ENCODE measurements at regions not wholly inside any gene's neighbourhood (a gene's known extent, or its start where the extent isn't known, plus 50 kb on each side); places are given as distances from the start of the nearest gene placed in this dataset.

DNA sequence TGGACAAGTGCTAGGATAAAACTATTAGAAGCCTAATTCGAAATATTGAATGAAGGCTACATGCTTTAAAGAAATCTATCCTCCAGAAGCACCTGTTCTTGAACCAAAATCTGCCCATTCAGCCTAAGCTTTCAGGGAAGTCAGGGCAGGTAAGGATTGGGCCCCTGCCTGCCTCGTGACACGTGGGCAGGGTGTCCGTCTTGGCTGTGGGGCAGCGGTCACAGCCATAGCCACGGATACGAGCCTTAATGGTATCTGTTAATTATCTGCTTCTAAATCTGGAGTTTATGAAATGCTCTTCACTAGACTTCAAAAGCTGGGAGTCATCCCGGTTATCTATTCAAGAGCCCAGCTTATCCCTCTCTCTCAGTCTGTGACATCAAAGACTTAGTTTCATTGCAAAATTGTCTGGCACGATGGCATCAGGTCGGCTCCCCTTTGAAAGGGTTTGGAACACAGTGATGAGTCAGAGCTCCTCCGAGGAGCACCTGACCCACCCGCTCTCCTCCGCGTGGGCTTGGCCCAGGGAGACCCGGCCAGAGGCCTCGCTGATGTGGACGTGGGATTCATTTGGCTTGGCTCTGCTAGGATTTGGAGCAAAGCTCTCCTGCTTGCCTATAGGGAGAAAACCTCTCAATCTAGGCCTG lies 135.9 kb downstream of the MACROH2A1 start:
- Histone ChIP-seq H2BK20ac (ENCODE audit: low read depth, low read length, poor library complexity, severe bottlenecking) (no peak overlapping the region), H3K23me2 (ENCODE audit: insufficient read length, low read depth, low read length, poor library complexity, severe bottlenecking) (no peaks in the 10 kb centered on the region), H3K23ac (ENCODE audit: insufficient read length, low read depth, low read length) (no peak overlapping the region), H3K4me1 (ENCODE audit: insufficient read depth, low read length) (no peaks in the 10 kb centered on the region), H3K27me3 (ENCODE audit: insufficient read depth, low read length) (no peaks in the 10 kb centered on the region), H3K79me1 (ENCODE audit: insufficient read depth, low read depth, low read length, poor library complexity, severe bottlenecking) (no peaks in the 10 kb centered on the region), H3T11ph (ENCODE audit: low read length) (no peak overlapping the region), H2AFZ (ENCODE audit: low read length) (no peak overlapping the region), H3K4me2 (ENCODE audit: insufficient read depth, insufficient read length, low read length) (no peak overlapping the region), H3K9ac (ENCODE audit: extremely low read depth, insufficient read length, low read length) (no peak overlapping the region), H2BK12ac (ENCODE audit: insufficient read length, low read depth, low read length) (no peak overlapping the region), H3K56ac (ENCODE audit: insufficient read length, low read depth, low read length) (no peak overlapping the region), H4K5ac (ENCODE audit: insufficient read length, low read depth, low read length) (no peak overlapping the region), H3K79me2 (ENCODE audit: insufficient read depth, low read length) (no peaks in the 10 kb centered on the region), H2BK5ac (ENCODE audit: insufficient read length, low read length) (no peak overlapping the region), H2AK5ac (ENCODE audit: insufficient read length, low read length) (no peak overlapping the region), H4K20me1 (ENCODE audit: control insufficient read depth, insufficient read depth, insufficient read length) (no peaks in the 10 kb centered on the region), H3K9me3 (ENCODE audit: control insufficient read depth, low read depth, low read length) (no peaks in the 10 kb centered on the region), H3K4ac (ENCODE audit: low read depth, low read length) (no peak overlapping the region), H3K18ac (ENCODE audit: insufficient read length, low read depth, low read length) (no peak overlapping the region), H4K8ac (replicated peaks; ENCODE audit: insufficient read length, low read depth, low read length) (no peak overlapping the region), H4K91ac (ENCODE audit: insufficient read length, low read depth, low read length) (no peak overlapping the region), H3K14ac (ENCODE audit: insufficient read depth, low read length) (no peak overlapping the region), H3K27ac (ENCODE audit: insufficient read length, low read depth, low read length) (no peak overlapping the region), H2BK15ac (ENCODE audit: low read depth, low read length) (peak overlapping the region; percentile 44; the same call in 1 of the 2 replicates), H2BK120ac (ENCODE audit: low read depth, low read length, poor library complexity, severe bottlenecking) (no peak overlapping the region)
- no peak overlapping the region for H3K4me3 Mint-ChIP-seq
- no peaks in the 10 kb centered on the region for H3K4me1 Mint-ChIP-seq
- no peak overlapping the region for H3K27ac Mint-ChIP-seq
- no peak for DNase-seq
- H3K27me3 Mint-ChIP-seq (ENCODE audit: low read depth): peaks cover 8% of the 10 kb centered on the region
- peaks cover 0 to 5% (median 0%) of the 10 kb centered on the region in 3 experiments; a peak in 2 of 7 replicates for H3K36me3 Mint-ChIP-seq (ENCODE audit: insufficient read depth in 1 of 3, low read depth in 3 of 3)
- TF ChIP-seq, protein P1, sequence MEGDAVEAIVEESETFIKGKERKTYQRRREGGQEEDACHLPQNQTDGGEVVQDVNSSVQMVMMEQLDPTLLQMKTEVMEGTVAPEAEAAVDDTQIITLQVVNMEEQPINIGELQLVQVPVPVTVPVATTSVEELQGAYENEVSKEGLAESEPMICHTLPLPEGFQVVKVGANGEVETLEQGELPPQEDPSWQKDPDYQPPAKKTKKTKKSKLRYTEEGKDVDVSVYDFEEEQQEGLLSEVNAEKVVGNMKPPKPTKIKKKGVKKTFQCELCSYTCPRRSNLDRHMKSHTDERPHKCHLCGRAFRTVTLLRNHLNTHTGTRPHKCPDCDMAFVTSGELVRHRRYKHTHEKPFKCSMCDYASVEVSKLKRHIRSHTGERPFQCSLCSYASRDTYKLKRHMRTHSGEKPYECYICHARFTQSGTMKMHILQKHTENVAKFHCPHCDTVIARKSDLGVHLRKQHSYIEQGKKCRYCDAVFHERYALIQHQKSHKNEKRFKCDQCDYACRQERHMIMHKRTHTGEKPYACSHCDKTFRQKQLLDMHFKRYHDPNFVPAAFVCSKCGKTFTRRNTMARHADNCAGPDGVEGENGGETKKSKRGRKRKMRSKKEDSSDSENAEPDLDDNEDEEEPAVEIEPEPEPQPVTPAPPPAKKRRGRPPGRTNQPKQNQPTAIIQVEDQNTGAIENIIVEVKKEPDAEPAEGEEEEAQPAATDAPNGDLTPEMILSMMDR (conservative IDR thresholded peaks at IDR 0.05): no peak
- WGBS (ENCODE audit: extremely low coverage, insufficient read length, low lambda C conversion rate): no CpG with 5 or more reads among the region's 17 CpGs
- H3K9me3 Mint-ChIP-seq: peaks cover 4 to 10% of the 10 kb centered on the region in 2 experiments
